Breast epithelium (tissue), 3 donors: ENCODE measurements at regions not wholly inside any gene's neighbourhood (a gene's known extent, or its start where the extent isn't known, plus 50 kb on each side); places are given as distances from the start of the nearest gene placed in this dataset.

Source experiments
- POLR2A ChIP-seq: fragments of 450-650 bp; IDR thresholded peaks from one replicate; pipeline ENCODE4 v1.6.1; 2016; ENCODE audit warnings: antibody characterized with exemption, mild to moderate bottlenecking, moderate library complexity
- TF ChIP-seq, protein P1 (sequence below), 3 donors: fragments of 450-650 bp; IDR thresholded peaks; one replicate each; pipeline ENCODE4 v1.5.1; 2016 to 2017; ENCODE audit warnings: antibody characterized with exemption in 3 of 3, mild to moderate bottlenecking in 3 of 3, moderate library complexity in 3 of 3

DNA sequence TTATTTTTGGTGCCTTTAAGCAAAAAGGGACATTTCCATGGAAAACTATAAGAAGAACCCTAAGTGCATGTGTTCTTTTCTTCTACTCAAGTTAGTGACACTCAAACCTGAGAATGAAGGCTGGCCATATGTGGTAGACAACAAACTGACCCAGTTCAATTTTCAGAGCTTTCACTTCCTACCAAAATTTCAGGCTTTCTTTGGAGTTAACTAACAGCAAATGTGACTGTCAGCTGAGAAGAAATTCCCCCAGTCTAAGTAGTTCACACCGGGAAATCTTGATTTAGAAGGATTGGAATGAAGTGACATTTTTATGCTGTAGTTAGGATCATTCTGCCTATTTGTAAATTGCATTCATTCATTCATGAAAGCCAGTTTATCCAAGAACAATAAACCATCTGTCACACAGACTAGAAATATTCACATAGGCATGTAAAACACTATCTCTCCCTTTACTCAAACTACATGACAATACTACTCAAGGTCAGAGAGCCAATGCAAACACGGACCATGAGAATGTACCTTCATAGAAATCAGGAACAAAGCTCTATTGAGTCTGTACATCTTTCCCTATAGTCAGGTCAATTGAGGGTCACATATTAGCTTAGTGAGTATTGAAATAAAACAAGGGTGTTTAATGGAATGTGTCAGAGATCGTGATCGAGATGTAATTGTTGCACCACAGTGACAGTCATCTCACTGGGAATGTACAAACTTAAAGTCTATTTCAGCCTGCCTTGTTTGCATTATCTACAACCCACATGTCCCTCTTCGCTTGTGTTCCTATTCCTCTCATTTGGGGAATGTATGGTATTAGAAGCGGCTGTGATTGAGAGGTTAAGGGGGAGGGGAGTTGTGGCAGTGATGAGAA is 113.8 kb upstream of the TGFBR2 start:
- TF ChIP-seq, protein P1, sequence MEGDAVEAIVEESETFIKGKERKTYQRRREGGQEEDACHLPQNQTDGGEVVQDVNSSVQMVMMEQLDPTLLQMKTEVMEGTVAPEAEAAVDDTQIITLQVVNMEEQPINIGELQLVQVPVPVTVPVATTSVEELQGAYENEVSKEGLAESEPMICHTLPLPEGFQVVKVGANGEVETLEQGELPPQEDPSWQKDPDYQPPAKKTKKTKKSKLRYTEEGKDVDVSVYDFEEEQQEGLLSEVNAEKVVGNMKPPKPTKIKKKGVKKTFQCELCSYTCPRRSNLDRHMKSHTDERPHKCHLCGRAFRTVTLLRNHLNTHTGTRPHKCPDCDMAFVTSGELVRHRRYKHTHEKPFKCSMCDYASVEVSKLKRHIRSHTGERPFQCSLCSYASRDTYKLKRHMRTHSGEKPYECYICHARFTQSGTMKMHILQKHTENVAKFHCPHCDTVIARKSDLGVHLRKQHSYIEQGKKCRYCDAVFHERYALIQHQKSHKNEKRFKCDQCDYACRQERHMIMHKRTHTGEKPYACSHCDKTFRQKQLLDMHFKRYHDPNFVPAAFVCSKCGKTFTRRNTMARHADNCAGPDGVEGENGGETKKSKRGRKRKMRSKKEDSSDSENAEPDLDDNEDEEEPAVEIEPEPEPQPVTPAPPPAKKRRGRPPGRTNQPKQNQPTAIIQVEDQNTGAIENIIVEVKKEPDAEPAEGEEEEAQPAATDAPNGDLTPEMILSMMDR (IDR thresholded peaks at IDR 0.05), result no peak
- no peak for TF ChIP-seq POLR2A
